Neuronal stem cell (in vitro differentiated cells): ENCODE measurements at regions not wholly inside any gene's neighbourhood (a gene's known extent, or its start where the extent isn't known, plus 50 kb on each side); places are given as distances from the start of the nearest gene placed in this dataset.

Experiments
- DNase-seq: peaks from one replicate; pipeline ENCODE4 v3.0.0-alpha.2; 2013; ENCODE audit warnings: low spot score
- H2AFZ ChIP-seq: one replicate; pipeline ENCODE4 v1.6.1; 2013; ENCODE audit warnings: mild to moderate bottlenecking, low read length, inconsistent platforms
- H2AK5ac ChIP-seq: 2 replicates; pipeline ENCODE4 v1.6.1; 2013; ENCODE audit warnings: low read depth, mild to moderate bottlenecking, inconsistent platforms, low read length, moderate library complexity, mixed read lengths
- H2BK120ac ChIP-seq: 2 replicates; pipeline ENCODE4 v1.6.1; 2013; ENCODE audit warnings: low read depth, mild to moderate bottlenecking, inconsistent platforms, low read length, moderate library complexity, mixed read lengths
- H2BK12ac ChIP-seq: one replicate; pipeline ENCODE4 v1.6.1; 2013; ENCODE audit warnings: low read length, inconsistent platforms
- H2BK15ac ChIP-seq: 2 replicates; pipeline ENCODE4 v1.6.1; 2013; ENCODE audit warnings: mild to moderate bottlenecking, low read length, inconsistent platforms, mixed read lengths
- H2BK5ac ChIP-seq: one replicate; pipeline ENCODE4 v1.6.1; 2013; ENCODE audit warnings: inconsistent platforms, mild to moderate bottlenecking, low read length, moderate library complexity
- H3K14ac ChIP-seq: one replicate; pipeline ENCODE4 v1.6.1; 2013; ENCODE audit warnings: low read length, inconsistent platforms
- H3K18ac ChIP-seq: 2 replicates; pipeline ENCODE4 v1.6.1; 2013; ENCODE audit warnings: low read length, inconsistent platforms
- H3K23ac ChIP-seq: 2 replicates; pipeline ENCODE4 v1.6.1; 2013; ENCODE audit warnings: low read depth, mild to moderate bottlenecking, mixed read lengths, low read length, inconsistent platforms; ENCODE audit not compliant: poor library complexity
- H3K27ac ChIP-seq: replicated peaks from 3 replicates; pipeline ENCODE4 v1.5.1; 2013; ENCODE audit warnings: low read length, inconsistent platforms
- H3K27me3 ChIP-seq, 3 experiments: 2 replicates each; pipeline ENCODE4 v1.6.1; 2013; ENCODE audit warnings: low read length in 3 of 3, mild to moderate bottlenecking in 2 of 3, inconsistent platforms in 1 of 3, low read depth in 1 of 3, mixed read lengths in 1 of 3, moderate library complexity in 1 of 3; ENCODE audit not compliant: control insufficient read depth in 3 of 3, insufficient read depth in 3 of 3
- H3K36me3 ChIP-seq, 2 donors: replicated peaks in 1 of 2; 2 replicates each; pipeline ENCODE4 v1.6.1; 2013; ENCODE audit warnings: low read length in 2 of 2; ENCODE audit not compliant: control insufficient read depth in 2 of 2, insufficient read depth in 2 of 2
- H3K4ac ChIP-seq: 2 replicates; pipeline ENCODE4 v1.6.1; 2013; ENCODE audit warnings: inconsistent platforms, mild to moderate bottlenecking, low read length, moderate library complexity
- H3K4me1 ChIP-seq, 2 donors: 1 replicate in 1 of 2; 2 replicates in 1 of 2; pipeline ENCODE4 v1.6.1; 2013; ENCODE audit warnings: low read length in 2 of 2, low read depth in 1 of 2; ENCODE audit not compliant: control insufficient read depth in 2 of 2, insufficient read depth in 1 of 2
- H3K4me2 ChIP-seq: one replicate; pipeline ENCODE4 v1.6.1; 2013; ENCODE audit warnings: mild to moderate bottlenecking, low read length, inconsistent platforms; ENCODE audit not compliant: insufficient read depth, poor library complexity, severe bottlenecking
- H3K4me3 ChIP-seq, 2 donors: 2 replicates each; pipeline ENCODE4 v1.5.1; 2013; ENCODE audit warnings: low read length in 2 of 2, mild to moderate bottlenecking in 2 of 2, inconsistent platforms in 1 of 2, moderate library complexity in 1 of 2
- H3K79me1 ChIP-seq: one replicate; pipeline ENCODE4 v1.6.1; 2013; ENCODE audit warnings: low read depth, mild to moderate bottlenecking, inconsistent platforms, low read length, moderate library complexity
- H3K9ac ChIP-seq: one replicate; pipeline ENCODE4 v1.6.1; 2013; ENCODE audit warnings: mild to moderate bottlenecking, low read depth, low read length, inconsistent platforms; ENCODE audit not compliant: poor library complexity
- H3K9me3 ChIP-seq, 2 donors: replicated peaks in 1 of 2; 2 replicates each; pipeline versions ENCODE3 to v1.6.1; 2013; ENCODE audit warnings: low read length in 2 of 2, mild to moderate bottlenecking in 2 of 2, inconsistent platforms in 1 of 2, low read depth in 1 of 2, mixed read lengths in 1 of 2, moderate library complexity in 1 of 2; ENCODE audit not compliant: control insufficient read depth in 2 of 2, insufficient read depth in 1 of 2
- H4K8ac ChIP-seq: one replicate; pipeline ENCODE4 v1.6.1; 2013; ENCODE audit warnings: low read depth, mild to moderate bottlenecking, inconsistent platforms, low read length, moderate library complexity
- H4K91ac ChIP-seq: one replicate; pipeline ENCODE4 v1.6.1; 2013; ENCODE audit warnings: low read length, low read depth, mild to moderate bottlenecking, inconsistent platforms; ENCODE audit not compliant: poor library complexity
- WGBS, 2 donors: extraction: QIAGEN DNeasy Blood & Tissue Kit; methylation state at CpG; one replicate each; pipeline ENCODE4 v1.1.7; 2013; ENCODE audit warnings: missing lambda C conversion rate in 2 of 2, mixed read lengths in 1 of 2; ENCODE audit not compliant: insufficient read length in 2 of 2, insufficient replicate concordance in 1 of 2; ENCODE audit errors: extremely low coverage in 2 of 2; 5-methylcytosine and 5-hydroxymethylcytosine counted together

DNA sequence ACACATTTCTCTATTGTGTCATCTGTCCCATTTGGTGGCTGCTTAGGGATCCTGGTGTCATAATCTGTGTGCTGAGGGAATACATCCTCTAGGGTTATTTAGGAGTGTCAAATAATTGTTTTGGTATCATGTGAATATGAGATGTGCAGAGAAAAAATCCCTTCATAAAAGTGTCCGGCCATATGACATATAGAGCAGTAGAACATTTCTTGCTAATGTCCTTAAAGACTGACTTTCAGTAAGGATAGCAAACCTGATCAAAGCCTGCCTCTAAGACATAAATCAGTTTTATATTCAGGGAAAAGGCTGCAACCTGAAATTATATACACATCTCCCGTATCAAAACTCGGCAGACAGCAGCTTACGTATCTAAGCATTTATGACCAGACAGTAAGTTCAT lies 211.6 kb downstream of the ADAM29 start:
- H3K9ac ChIP-seq = no peak overlapping the region
- H4K8ac ChIP-seq = no peak overlapping the region
- no peak overlapping the region for H3K14ac ChIP-seq
- no peak overlapping the region for H4K91ac ChIP-seq
- no peaks in the 10 kb centered on the region for H3K36me3 ChIP-seq
- no peak overlapping the region for H2AFZ ChIP-seq
- no peaks in the 10 kb centered on the region for H3K79me1 ChIP-seq
- no peak overlapping the region for H3K4me2 ChIP-seq
- H3K27ac ChIP-seq = no peak overlapping the region
- DNase-seq = no peak
- H3K4me3 ChIP-seq = no peak overlapping the region
- no peak overlapping the region for H2BK5ac ChIP-seq
- H2BK15ac ChIP-seq = no peak overlapping the region
- H3K9me3 ChIP-seq = no peaks in the 10 kb centered on the region
- WGBS, 2 donors = no CpG with 5 or more reads among the region's 4 CpGs
- no peak overlapping the region for H3K23ac ChIP-seq
- H3K4ac ChIP-seq = no peak overlapping the region
- H3K18ac ChIP-seq = no peak overlapping the region
- H2AK5ac ChIP-seq = no peak overlapping the region
- H3K27me3 ChIP-seq = no peaks in the 10 kb centered on the region
- no peaks in the 10 kb centered on the region for H3K4me1 ChIP-seq
- H2BK12ac ChIP-seq = no peak overlapping the region
- H2BK120ac ChIP-seq = no peak overlapping the region

DNA sequence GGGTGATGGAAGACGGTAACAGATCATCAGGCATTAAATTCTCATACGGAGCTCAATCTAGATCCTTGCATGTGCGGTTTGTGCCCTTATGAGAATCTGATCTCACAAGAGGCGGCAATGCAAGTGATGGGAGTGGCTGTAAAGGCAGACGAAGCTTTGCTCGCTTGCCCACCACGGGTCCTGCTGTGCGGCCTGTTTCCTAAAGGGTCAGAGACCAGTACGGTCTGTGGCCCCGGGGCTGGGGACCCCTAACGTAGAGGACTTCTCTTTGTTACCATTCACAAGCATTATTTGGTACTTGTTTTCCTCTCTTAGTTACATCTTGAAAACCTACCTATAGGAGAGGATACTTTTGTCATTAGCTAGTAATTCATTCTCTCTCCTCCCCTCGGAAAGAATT lies 221.0 kb downstream of the ADAM29 start:
- H3K9me3 ChIP-seq = no peaks in the 10 kb centered on the region
- H3K4me2 ChIP-seq = no peak overlapping the region
- no peak overlapping the region for H3K23ac ChIP-seq
- H3K9ac ChIP-seq = no peak overlapping the region
- H2BK12ac ChIP-seq = no peak overlapping the region
- H3K18ac ChIP-seq = no peak overlapping the region
- H2BK5ac ChIP-seq = no peak overlapping the region
- no peak overlapping the region for H2BK15ac ChIP-seq
- H2BK120ac ChIP-seq = no peak overlapping the region
- no peak overlapping the region for H2AK5ac ChIP-seq
- H3K14ac ChIP-seq = no peak overlapping the region
- H3K79me1 ChIP-seq = no peaks in the 10 kb centered on the region
- H2AFZ ChIP-seq = no peak overlapping the region
- H3K27ac ChIP-seq = no peak overlapping the region
- no peak overlapping the region for H4K91ac ChIP-seq
- DNase-seq = no peak
- no peaks in the 10 kb centered on the region for H3K36me3 ChIP-seq
- no peaks in the 10 kb centered on the region for H3K4me1 ChIP-seq
- H4K8ac ChIP-seq = no peak overlapping the region
- H3K4me3 ChIP-seq = no peak overlapping the region
- H3K27me3 ChIP-seq = no peaks in the 10 kb centered on the region
- no peak overlapping the region for H3K4ac ChIP-seq
- no CpG with 5 or more reads among the region's 12 CpGs for WGBS, 2 donors

- Histone ChIP-seq H2AK5ac (no peak overlapping the region), H3K79me1 (no peaks in the 10 kb centered on the region), H3K18ac (no peak overlapping the region), H2BK120ac (no peak overlapping the region), H2BK15ac (no peak overlapping the region), H4K8ac (no peak overlapping the region), H3K4me3 (no peak overlapping the region), H3K27ac (no peak overlapping the region), H3K9me3 (no peaks in the 10 kb centered on the region), H2AFZ (no peak overlapping the region), H3K4me2 (no peak overlapping the region), H3K4ac (no peak overlapping the region), H3K14ac (no peak overlapping the region), H4K91ac (no peak overlapping the region), H2BK12ac (no peak overlapping the region), H3K9ac (no peak overlapping the region), H3K36me3 (no peaks in the 10 kb centered on the region), H3K27me3 (no peaks in the 10 kb centered on the region), H2BK5ac (no peak overlapping the region), H3K4me1 (no peaks in the 10 kb centered on the region), H3K23ac (no peak overlapping the region)
- no peak for DNase-seq
These were observed 225.0 kb downstream of the ADAM29 start for GRCh38 chr4:175143116-175143515.

GRCh38 chr4:175146799-175147198 lies 228.6 kb downstream of the ADAM29 start:
- Histone ChIP-seq H3K4me3 (no peak overlapping the region), H2BK5ac (no peak overlapping the region), H3K14ac (no peak overlapping the region), H3K36me3 (no peaks in the 10 kb centered on the region), H2AK5ac (no peak overlapping the region), H2AFZ (no peak overlapping the region), H4K8ac (no peak overlapping the region), H2BK12ac (no peak overlapping the region), H3K23ac (no peak overlapping the region), H3K27ac (no peak overlapping the region), H3K79me1 (no peaks in the 10 kb centered on the region), H2BK15ac (no peak overlapping the region), H4K91ac (no peak overlapping the region), H3K18ac (no peak overlapping the region), H3K9me3 (no peaks in the 10 kb centered on the region), H3K4me2 (no peak overlapping the region), H3K4me1 (no peaks in the 10 kb centered on the region), H3K4ac (no peak overlapping the region), H2BK120ac (no peak overlapping the region), H3K9ac (no peak overlapping the region), H3K27me3 (no peaks in the 10 kb centered on the region)
- DNase-seq = no peak
- WGBS, 2 donors = no CpG with 5 or more reads among the region's 14 CpGs
